IMR-90 (cell line): ENCODE measurements at regions not wholly inside any gene's neighbourhood (a gene's known extent, or its start where the extent isn't known, plus 50 kb on each side); places are given as distances from the start of the nearest gene placed in this dataset.

Experiments
- ATAC-seq: fragments of 200-7000 bp; cut with Tn5 transposase; 2 replicates; pipeline ENCODE4 v1.9.1; 2020; ENCODE audit warnings: low read depth, mild to moderate bottlenecking, moderate library complexity
- BruUV-seq: library from RNA; stranded (reverse); fragments of 400-500 nt; replicated peaks from 2 replicates; lab custom pipeline; 2021; lab: Mats Ljungman, UMichigan
- CTCF ChIA-PET: fragments of 300-600 bp; formaldehyde crosslinking; extraction: SDS; loops from one replicate; lab custom pipeline; 2021; ENCODE audit warnings: antibody characterized with exemption; lab: Yijun Ruan, JAX
- POLR2A ChIA-PET: fragments of 300-600 bp; sonication (Branson Sonifier 250); formaldehyde crosslinking; loops from one replicate; lab custom pipeline; 2022; ENCODE audit warnings: antibody characterized with exemption; ENCODE audit not compliant: unreplicated experiment; lab: Charles Lee
- DNase-seq: peaks from one replicate; pipeline ENCODE4 v3.0.0; 2013
- H2AFZ ChIP-seq: replicated peaks from 2 replicates; pipeline ENCODE3; 2013; ENCODE audit warnings: low read length, mild to moderate bottlenecking; ENCODE audit not compliant: poor library complexity
- H2AK5ac ChIP-seq: 2 replicates; pipeline ENCODE4 v1.6.1; 2013; ENCODE audit warnings: low read depth, low read length, inconsistent platforms
- H2AK9ac ChIP-seq: replicated peaks from 2 replicates; pipeline ENCODE3; 2013; ENCODE audit warnings: mild to moderate bottlenecking, low read depth, low read length, moderate library complexity; ENCODE audit not compliant: poor library complexity
- H2BK120ac ChIP-seq: 2 replicates; pipeline ENCODE4 v1.6.1; 2013; ENCODE audit warnings: low read depth, low read length, inconsistent platforms
- H2BK15ac ChIP-seq: 3 replicates; pipeline ENCODE4 v1.6.1; 2013; ENCODE audit warnings: low read depth, low read length, inconsistent platforms
- H2BK20ac ChIP-seq: 2 replicates; pipeline ENCODE4 v1.6.1; 2013; ENCODE audit warnings: low read depth, mild to moderate bottlenecking, inconsistent platforms, low read length, moderate library complexity
- H2BK5ac ChIP-seq: 2 replicates; pipeline ENCODE4 v1.6.1; 2013; ENCODE audit warnings: mild to moderate bottlenecking, low read depth, low read length, inconsistent platforms; ENCODE audit not compliant: poor library complexity, severe bottlenecking
- H3K14ac ChIP-seq: replicated peaks from 2 replicates; pipeline ENCODE4 v1.6.1; 2013; ENCODE audit warnings: low read depth, low read length, inconsistent platforms
- H3K18ac ChIP-seq: 2 replicates; pipeline ENCODE4 v1.6.1; 2013; ENCODE audit warnings: low read depth, low read length, control low read depth
- H3K23ac ChIP-seq: 2 replicates; pipeline ENCODE4 v1.6.1; 2013; ENCODE audit warnings: low read depth, low read length, inconsistent platforms
- H3K27ac ChIP-seq: 2 replicates; pipeline ENCODE4 v1.5.1; 2013; ENCODE audit warnings: mild to moderate bottlenecking, control low read depth, low read length; ENCODE audit not compliant: insufficient read depth
- H3K27me3 ChIP-seq: 2 replicates; pipeline ENCODE4 v1.6.1; 2013; ENCODE audit warnings: low read length; ENCODE audit not compliant: control insufficient read depth, insufficient read depth
- H3K36me3 ChIP-seq: 2 replicates; pipeline ENCODE4 v1.6.1; 2013; ENCODE audit warnings: low read length, mixed read lengths; ENCODE audit not compliant: control insufficient read depth, insufficient read depth
- H3K4ac ChIP-seq: 2 replicates; pipeline ENCODE4 v1.6.1; 2013; ENCODE audit warnings: low read depth, low read length, inconsistent platforms
- H3K4me1 ChIP-seq: 2 replicates; pipeline ENCODE4 v1.6.1; 2013; ENCODE audit warnings: low read length, mixed read lengths; ENCODE audit not compliant: control insufficient read depth, insufficient read depth
- H3K4me2 ChIP-seq: 2 replicates; pipeline ENCODE4 v1.6.1; 2013; ENCODE audit warnings: low read depth, mild to moderate bottlenecking, control low read depth, low read length, moderate library complexity
- H3K4me3 ChIP-seq: 2 replicates; pipeline ENCODE4 v1.5.1; 2013; ENCODE audit warnings: low read depth, mild to moderate bottlenecking, control low read depth, low read length, moderate library complexity; ENCODE audit not compliant: insufficient read depth
- H3K56ac ChIP-seq: 2 replicates; pipeline ENCODE4 v1.6.1; 2013; ENCODE audit warnings: low read length, inconsistent platforms; ENCODE audit not compliant: insufficient read depth; ENCODE audit errors: extremely low read depth
- H3K79me1 ChIP-seq, 2 experiments: 2 replicates each; pipeline ENCODE4 v1.6.1; 2013; ENCODE audit warnings: low read length in 2 of 2, inconsistent platforms in 1 of 2, low read depth in 1 of 2
- H3K9ac ChIP-seq: 2 replicates; pipeline ENCODE4 v1.6.1; 2013; ENCODE audit warnings: low read depth, low read length, control low read depth
- H3K9me1 ChIP-seq: 2 replicates; pipeline ENCODE4 v1.6.1; 2013; ENCODE audit warnings: low read length, inconsistent platforms; ENCODE audit not compliant: insufficient read depth
- H3K9me3 ChIP-seq: 2 replicates; pipeline ENCODE4 v1.6.1; 2013; ENCODE audit warnings: low read length; ENCODE audit not compliant: control insufficient read depth, insufficient read depth
- H4K20me1 ChIP-seq: 2 replicates; pipeline ENCODE4 v1.6.1; 2013; ENCODE audit warnings: low read length, inconsistent platforms; ENCODE audit not compliant: insufficient read depth
- H4K5ac ChIP-seq: 2 replicates; pipeline ENCODE4 v1.6.1; 2013; ENCODE audit warnings: mild to moderate bottlenecking, low read depth, low read length, control low read depth
- H4K8ac ChIP-seq, 2 experiments: 2 replicates each; pipeline ENCODE4 v1.6.1; 2013; ENCODE audit warnings: low read depth in 2 of 2, low read length in 2 of 2, control low read depth in 1 of 2, inconsistent platforms in 1 of 2
- H4K91ac ChIP-seq: 2 replicates; pipeline ENCODE4 v1.6.1; 2013; ENCODE audit warnings: low read depth, low read length, inconsistent platforms; ENCODE audit not compliant: insufficient read depth
- ELK1 ChIP-seq: fragments of 150-350 bp; IDR thresholded peaks from 2 replicates; pipeline ENCODE4 v1.6.1; 2016; ENCODE audit warnings: low read depth, mild to moderate bottlenecking, low read length, moderate library complexity, borderline replicate concordance
- NFE2L2 ChIP-seq: fragments of 150-350 bp; IDR thresholded peaks from 2 replicates; pipeline ENCODE4 v1.6.1; 2016; ENCODE audit warnings: low read depth, mild to moderate bottlenecking, low read length
- SMC3 ChIP-seq: fragments of 150-350 bp; IDR thresholded peaks from 2 replicates; pipeline ENCODE4 v1.6.1; 2016; ENCODE audit warnings: low read depth, mild to moderate bottlenecking, antibody characterized with exemption, low read length, moderate library complexity
- WGBS, 2 experiments: methylation state at CpG; one replicate each; pipeline versions ENCODE4 v1.1.5 to v1.1.7; 2013; ENCODE audit warnings: missing lambda C conversion rate in 2 of 2; ENCODE audit not compliant: insufficient read length in 1 of 2; ENCODE audit errors: extremely low coverage in 2 of 2; 5-methylcytosine and 5-hydroxymethylcytosine counted together
- dilution Hi-C: fragments of 300-500 bp; cut with HindIII; formaldehyde crosslinking; loops from one replicate; pipeline ENCODE4 v1.14.3; 2018; ENCODE audit warnings: low sequenced_read_pairs; ENCODE audit not compliant: unreplicated experiment
- in situ Hi-C: fragments of 300-500 bp; cut with MboI; formaldehyde crosslinking; loops from 3 replicates; pipeline ENCODE4 v1.14.3; 2019; ENCODE audit warnings: low sequenced_read_pairs, inconsistent platforms, mixed read lengths
- intact Hi-C: fragments of 100-400 bp; cut with micrococcal nuclease; formaldehyde crosslinking; loops from 2 replicates; pipeline ENCODE4 v1.10.0; 2022

DNA sequence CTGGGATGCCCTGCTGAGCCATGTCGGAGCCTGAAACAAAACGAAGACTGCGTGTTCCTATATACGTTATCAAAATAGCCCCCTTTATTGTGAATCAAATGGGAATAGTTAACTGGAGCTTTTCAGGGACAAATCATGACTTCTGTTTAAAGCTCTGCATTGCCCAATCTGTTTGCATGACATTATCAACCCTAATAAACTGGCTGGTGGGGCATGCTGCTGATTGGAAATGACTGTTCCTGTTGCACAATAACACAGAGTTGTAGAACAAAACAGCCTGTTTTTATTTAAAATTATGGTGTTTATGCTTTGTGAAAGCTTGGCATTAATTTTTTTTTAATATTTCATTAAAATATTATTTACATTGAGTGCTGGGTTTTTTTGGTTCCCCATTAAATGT is 215.5 kb downstream of the TMEM167A start:
- Histone ChIP-seq H2AK9ac (no peak overlapping the region), H3K4me1 (no peaks in the 10 kb centered on the region), H3K36me3 (no peaks in the 10 kb centered on the region), H4K8ac (no peak overlapping the region), H3K27me3 (peaks cover 3% of the 10 kb centered on the region), H2BK20ac (no peak overlapping the region), H3K23ac (no peak overlapping the region), H2BK5ac (no peak overlapping the region), H3K9me3 (no peaks in the 10 kb centered on the region), H3K56ac (no peak overlapping the region), H3K4me3 (no peak overlapping the region), H3K18ac (no peak overlapping the region), H2BK120ac (no peak overlapping the region), H3K4me2 (no peak overlapping the region), H3K9ac (no peak overlapping the region), H3K79me1 (no peaks in the 10 kb centered on the region), H3K4ac (no peak overlapping the region), H2BK15ac (no peak overlapping the region), H3K14ac (no peak overlapping the region), H2AK5ac (no peak overlapping the region), H3K9me1 (no peaks in the 10 kb centered on the region), H4K20me1 (no peaks in the 10 kb centered on the region), H4K5ac (no peak overlapping the region), H2AFZ (no peak overlapping the region), H4K91ac (no peak overlapping the region), H3K27ac (no peak overlapping the region)
- no CpG with 5 or more reads among the region's 4 CpGs for WGBS, 2 experiments
- ChIA-PET POLR2A (no interaction called here), CTCF (interaction anchor here (0.9 kb wide), 1 partner anchor 24 kb away, joined by 3 read pairs; no protein-coding TSS in a partner anchor)
- intact Hi-C loops: loop anchor here (2.0 kb wide), 1 partner anchor 503 kb away; no protein-coding TSS in a partner anchor
- in situ Hi-C loops: no loop called here
- ATAC-seq (no peak), DNase-seq (no peak)
- no TSS peak for BruUV-seq
- TF ChIP-seq NFE2L2 (no peak), SMC3 (no peak), ELK1 (no peak)
- dilution Hi-C loops: no loop called here
